ENCODE measurements at regions not wholly inside any gene's neighbourhood (a gene's known extent, or its start where the extent isn't known, plus 50 kb on each side); places are given as distances from the start of the nearest gene placed in this dataset.
"Not testable (repeated sequence)": the region's sequence is repeated elsewhere in the genome, so short reads cannot be mapped to it uniquely, and the experiment has no call there.

- not testable (repeated sequence) for H3K27me3 Mint-ChIP-seq, H3K4me3 Mint-ChIP-seq
Measured at GRCh38 chr3:75527657-75528056, 136.5 kb upstream of the FRG2C start.

GRCh38 chr3:75552095-75552494 lies 112.0 kb upstream of the FRG2C start:
- H3K4me1 Mint-ChIP-seq (ENCODE audit: low read depth); H3K27ac Mint-ChIP-seq; H3K27me3 Mint-ChIP-seq; H3K4me3 Mint-ChIP-seq; H3K36me3 Mint-ChIP-seq (ENCODE audit: low read depth): not testable (repeated sequence)
- peaks cover 41% of the 10 kb centered on the region for H3K9me3 Mint-ChIP-seq

More at GRCh38 chr3:75527657-75528056, 136.5 kb upstream of the FRG2C start:
- not testable (repeated sequence) for H3K27ac Mint-ChIP-seq; H3K4me1 Mint-ChIP-seq (ENCODE audit: low read depth); H3K36me3 Mint-ChIP-seq (ENCODE audit: low read depth)
- H3K9me3 Mint-ChIP-seq, result peaks cover 11% of the 10 kb centered on the region

GRCh38 chr3:75564427-75564826 lies 99.7 kb upstream of the FRG2C start:
- not testable (repeated sequence) for H3K36me3 Mint-ChIP-seq (ENCODE audit: low read depth); H3K9me3 Mint-ChIP-seq; H3K4me3 Mint-ChIP-seq; H3K4me1 Mint-ChIP-seq (ENCODE audit: low read depth); H3K27ac Mint-ChIP-seq; H3K27me3 Mint-ChIP-seq

GRCh38 chr3:75572303-75572702 lies 91.8 kb upstream of the FRG2C start:
- not testable (repeated sequence) for H3K4me1 Mint-ChIP-seq (ENCODE audit: low read depth); H3K27me3 Mint-ChIP-seq; H3K4me3 Mint-ChIP-seq; H3K27ac Mint-ChIP-seq; H3K36me3 Mint-ChIP-seq (ENCODE audit: low read depth); H3K9me3 Mint-ChIP-seq

GRCh38 chr3:75579091-75579490 lies 85.0 kb upstream of the FRG2C start:
- not testable (repeated sequence) for H3K27ac Mint-ChIP-seq; H3K9me3 Mint-ChIP-seq; H3K36me3 Mint-ChIP-seq (ENCODE audit: low read depth); H3K4me3 Mint-ChIP-seq
- Mint-ChIP-seq H3K4me1 (ENCODE audit: low read depth) (peaks cover 12% of the 10 kb centered on the region), H3K27me3 (peaks cover 37% of the 10 kb centered on the region)

DNA sequence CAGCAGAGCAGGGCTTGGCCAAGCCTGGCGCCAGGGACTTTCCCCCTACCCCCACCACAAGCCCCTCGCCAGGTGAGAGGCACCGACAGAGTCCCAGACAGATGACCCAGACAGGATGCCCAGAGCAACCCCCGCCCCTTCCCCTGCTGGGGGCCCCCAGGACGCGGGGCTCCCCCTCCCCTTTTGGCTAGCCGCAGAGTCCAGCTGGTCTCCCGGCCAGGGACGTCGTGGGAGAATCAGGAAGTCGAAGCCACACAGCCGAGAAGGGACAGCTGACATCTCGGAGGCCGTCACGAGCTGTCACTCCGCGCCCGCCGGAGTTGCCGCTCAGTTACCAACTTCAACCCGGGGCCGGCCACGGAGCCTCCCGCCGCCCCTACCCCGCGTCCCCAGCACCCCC lies 84.6 kb upstream of the FRG2C start:
- not testable (repeated sequence) for H3K9me3 Mint-ChIP-seq; H3K36me3 Mint-ChIP-seq (ENCODE audit: low read depth); H3K27ac Mint-ChIP-seq
- Mint-ChIP-seq H3K4me3 (peak overlapping the region; percentile 37), H3K27me3 (peaks cover 37% of the 10 kb centered on the region), H3K4me1 (ENCODE audit: low read depth) (peaks cover 12% of the 10 kb centered on the region)

- not testable (repeated sequence) for H3K9me3 Mint-ChIP-seq; H3K36me3 Mint-ChIP-seq (ENCODE audit: low read depth); H3K27ac Mint-ChIP-seq
- Mint-ChIP-seq H3K27me3 (peaks cover 35% of the 10 kb centered on the region), H3K4me1 (ENCODE audit: low read depth) (peaks cover 12% of the 10 kb centered on the region), H3K4me3 (peak overlapping the region; percentile 34)
Measured at GRCh38 chr3:75579981-75580782, 83.9 kb upstream of the FRG2C start.

GRCh38 chr3:75582536-75582935 lies 81.6 kb upstream of the FRG2C start:
- Mint-ChIP-seq H3K4me1 (ENCODE audit: low read depth) (peaks cover 12% of the 10 kb centered on the region), H3K27me3 (peaks cover 35% of the 10 kb centered on the region)
- not testable (repeated sequence) for H3K36me3 Mint-ChIP-seq (ENCODE audit: low read depth); H3K9me3 Mint-ChIP-seq; H3K27ac Mint-ChIP-seq; H3K4me3 Mint-ChIP-seq

DNA sequence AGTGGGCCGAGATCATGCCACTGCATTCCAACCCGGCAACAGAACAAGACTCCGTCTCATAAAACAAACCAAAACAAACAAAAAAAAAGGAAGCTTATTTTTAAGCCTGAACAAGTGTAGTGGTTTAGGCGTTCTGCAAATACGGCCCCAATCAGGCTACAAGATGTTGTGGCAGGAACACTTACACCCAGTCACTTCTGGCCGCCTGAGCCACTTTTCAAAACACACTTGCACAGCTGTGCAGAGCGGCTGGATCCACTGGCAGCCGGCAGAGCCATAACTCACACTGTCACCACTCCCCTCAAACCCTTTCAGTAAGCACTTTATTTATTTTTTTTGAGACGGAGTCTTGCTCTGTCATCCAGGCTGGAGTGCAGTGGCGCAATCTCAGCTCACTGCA lies 81.0 kb upstream of the FRG2C start:
- Mint-ChIP-seq H3K27me3 (peaks cover 35% of the 10 kb centered on the region), H3K4me1 (ENCODE audit: low read depth) (peaks cover 12% of the 10 kb centered on the region)
- H3K4me3 Mint-ChIP-seq; H3K27ac Mint-ChIP-seq; H3K9me3 Mint-ChIP-seq; H3K36me3 Mint-ChIP-seq (ENCODE audit: low read depth): not testable (repeated sequence)

DNA sequence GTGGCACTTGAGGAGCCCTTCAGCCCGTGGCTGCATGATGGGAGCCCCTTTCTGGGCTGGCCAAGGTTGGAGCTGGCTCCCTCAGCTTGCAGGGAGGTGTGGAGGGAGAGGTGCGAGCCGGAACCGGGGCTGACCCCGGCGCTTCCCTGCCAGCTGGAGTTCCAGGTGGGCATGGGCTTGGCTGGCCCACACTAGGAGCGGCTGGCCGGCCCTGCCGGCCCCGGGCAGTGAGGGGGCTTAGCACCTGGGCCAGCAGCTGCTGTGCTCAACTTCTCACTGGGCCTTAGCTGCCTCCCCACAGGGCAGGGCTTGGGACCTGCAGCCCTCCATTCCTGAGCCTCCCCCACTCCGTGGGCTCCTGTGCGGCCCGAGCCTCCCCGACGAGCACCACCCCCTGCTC lies 76.4 kb upstream of the FRG2C start:
- H3K36me3 Mint-ChIP-seq (ENCODE audit: low read depth); H3K4me1 Mint-ChIP-seq (ENCODE audit: low read depth); H3K27ac Mint-ChIP-seq; H3K27me3 Mint-ChIP-seq; H3K9me3 Mint-ChIP-seq; H3K4me3 Mint-ChIP-seq: not testable (repeated sequence)

GRCh38 chr3:75590382-75590781 lies 73.7 kb upstream of the FRG2C start:
- H3K9me3 Mint-ChIP-seq; H3K27me3 Mint-ChIP-seq; H3K36me3 Mint-ChIP-seq (ENCODE audit: low read depth); H3K27ac Mint-ChIP-seq; H3K4me3 Mint-ChIP-seq; H3K4me1 Mint-ChIP-seq (ENCODE audit: low read depth): not testable (repeated sequence)

DNA sequence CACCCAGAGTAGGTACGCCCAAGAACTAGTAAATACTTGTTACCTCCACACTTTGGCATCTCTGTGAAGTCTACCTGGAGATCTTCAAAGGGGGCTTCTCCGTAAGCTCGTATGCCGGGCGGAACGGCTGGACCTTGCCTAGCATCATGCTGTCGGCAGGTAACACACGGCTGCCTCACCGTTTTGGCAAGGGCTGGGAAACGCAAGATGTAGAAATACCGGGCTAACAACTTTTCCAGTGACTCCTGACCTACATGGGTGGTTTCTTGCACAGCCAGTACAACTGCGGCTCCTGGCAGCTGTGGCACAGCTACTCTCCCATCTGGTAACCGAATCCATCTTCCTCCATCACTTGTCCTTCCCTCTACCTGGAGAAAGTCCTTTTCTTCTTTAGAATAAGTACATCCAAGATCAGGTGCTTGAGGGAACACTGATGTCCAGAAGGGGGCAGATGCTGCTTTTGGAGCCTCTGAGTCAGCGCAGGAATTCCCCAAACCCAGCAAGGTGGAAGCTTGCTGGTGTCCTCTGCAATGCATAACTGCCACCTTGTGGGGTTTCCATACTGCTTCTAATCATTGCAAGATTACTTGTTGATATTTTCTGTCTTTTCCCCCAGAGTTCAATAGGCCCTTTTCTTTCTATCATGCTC lies 59.7 kb upstream of the FRG2C start:
- not testable (repeated sequence) for H3K9me3 Mint-ChIP-seq; H3K27me3 Mint-ChIP-seq; H3K27ac Mint-ChIP-seq; H3K36me3 Mint-ChIP-seq (ENCODE audit: low read depth); H3K4me3 Mint-ChIP-seq; H3K4me1 Mint-ChIP-seq (ENCODE audit: low read depth)

DNA sequence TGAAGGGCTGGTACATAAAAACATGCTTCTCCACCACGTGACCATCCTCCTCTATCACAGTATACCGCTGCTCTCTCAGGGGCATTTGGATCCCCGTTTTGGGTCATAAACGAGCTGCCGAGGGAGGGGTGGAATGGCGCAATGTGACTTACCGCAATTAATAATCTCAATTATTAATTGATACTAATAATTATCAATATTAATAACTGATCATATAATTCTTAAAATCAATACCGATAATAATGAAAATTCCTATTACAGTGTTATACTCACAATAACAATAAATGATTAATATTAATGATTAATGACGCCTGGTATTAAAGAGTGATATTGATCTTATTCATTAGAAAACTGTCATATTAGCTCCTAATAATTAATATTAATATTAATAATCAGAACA lies 56.1 kb upstream of the FRG2C start:
- H3K36me3 Mint-ChIP-seq (ENCODE audit: low read depth); H3K4me3 Mint-ChIP-seq; H3K4me1 Mint-ChIP-seq (ENCODE audit: low read depth); H3K27me3 Mint-ChIP-seq; H3K9me3 Mint-ChIP-seq; H3K27ac Mint-ChIP-seq: not testable (repeated sequence)

GRCh38 chr3:75609598-75609997 lies 54.5 kb upstream of the FRG2C start:
- H3K27me3 Mint-ChIP-seq; H3K4me3 Mint-ChIP-seq; H3K9me3 Mint-ChIP-seq; H3K4me1 Mint-ChIP-seq (ENCODE audit: low read depth); H3K36me3 Mint-ChIP-seq (ENCODE audit: low read depth); H3K27ac Mint-ChIP-seq: not testable (repeated sequence)

- H3K4me1 Mint-ChIP-seq (ENCODE audit: low read depth), result no peaks in the 10 kb centered on the region
- H3K27me3 Mint-ChIP-seq, result peaks cover 9% of the 10 kb centered on the region
- H3K9me3 Mint-ChIP-seq, result peaks cover 7% of the 10 kb centered on the region
- no peak overlapping the region for H3K27ac Mint-ChIP-seq
- no peak overlapping the region for H3K4me3 Mint-ChIP-seq
- H3K36me3 Mint-ChIP-seq (ENCODE audit: low read depth), result no peaks in the 10 kb centered on the region
Measured at GRCh38 chr3:75610773-75611172, 53.4 kb upstream of the FRG2C start.
